Hepatocyte (in vitro differentiated cells): ENCODE measurements at regions not wholly inside any gene's neighbourhood (a gene's known extent, or its start where the extent isn't known, plus 50 kb on each side); places are given as distances from the start of the nearest gene placed in this dataset.

Experiments used
- DNase-seq: peaks from one replicate; pipeline ENCODE4 v3.0.0-alpha.2; 2016; ENCODE audit warnings: low spot score
- H2AFZ ChIP-seq: fragments of 200-600 bp; sonication (generic); 2 replicates; pipeline ENCODE4 v1.6.0; 2016; ENCODE audit warnings: antibody characterized with exemption, mild to moderate bottlenecking
- H3K27ac ChIP-seq: fragments of 200-600 bp; sonication (generic); 2 replicates; pipeline ENCODE4 v1.5.1; 2016; ENCODE audit warnings: mild to moderate bottlenecking
- H3K27me3 ChIP-seq: fragments of 200-600 bp; sonication (generic); 2 replicates; pipeline ENCODE4 v1.6.1; 2016
- H3K36me3 ChIP-seq: fragments of 200-600 bp; sonication (generic); replicated peaks from 2 replicates; pipeline ENCODE4 v1.5.1; 2016; ENCODE audit warnings: low read depth; ENCODE audit not compliant: insufficient read depth
- H3K4me1 ChIP-seq: fragments of 200-600 bp; sonication (generic); 2 replicates; pipeline ENCODE4 v1.5.1; 2016; ENCODE audit warnings: mild to moderate bottlenecking, moderate library complexity; ENCODE audit not compliant: insufficient read depth
- H3K4me2 ChIP-seq: fragments of 200-600 bp; sonication (generic); 2 replicates; pipeline ENCODE4 v1.6.0; 2016
- H3K4me3 ChIP-seq: fragments of 200-600 bp; sonication (generic); 2 replicates; pipeline ENCODE4 v1.5.1; 2016; ENCODE audit warnings: mild to moderate bottlenecking
- H3K79me2 ChIP-seq: fragments of 200-600 bp; sonication (generic); 2 replicates; pipeline ENCODE4 v1.6.0; 2017; ENCODE audit warnings: mild to moderate bottlenecking
- H3K9me2 ChIP-seq: fragments of 200-600 bp; sonication (generic); replicated peaks from 2 replicates; pipeline ENCODE4 v1.6.0; 2017; ENCODE audit warnings: mild to moderate bottlenecking; ENCODE audit not compliant: insufficient read depth
- H3K9me3 ChIP-seq: fragments of 200-600 bp; sonication (generic); 2 replicates; pipeline ENCODE4 v1.5.1; 2016; ENCODE audit warnings: low read depth, mild to moderate bottlenecking
- H4K20me1 ChIP-seq: fragments of 200-600 bp; sonication (generic); 2 replicates; pipeline ENCODE4 v1.6.0; 2016; ENCODE audit warnings: mild to moderate bottlenecking; ENCODE audit not compliant: insufficient read depth, poor library complexity, severe bottlenecking
- CTCF ChIP-seq: fragments of 200-600 bp; sonication (generic); IDR thresholded peaks from 2 replicates; pipeline ENCODE4 v1.5.1; 2016; ENCODE audit warnings: antibody characterized with exemption, mild to moderate bottlenecking; ENCODE audit not compliant: poor library complexity
- EZH2 ChIP-seq: fragments of 200-600 bp; sonication (generic); IDR thresholded peaks from 2 replicates; pipeline ENCODE4 v1.6.1; 2016; ENCODE audit warnings: antibody characterized with exemption, mild to moderate bottlenecking, borderline replicate concordance
- EZH2phosphoT487 ChIP-seq: fragments of 200-600 bp; sonication (generic); IDR thresholded peaks from one replicate; pipeline ENCODE4 v1.6.1; 2018; ENCODE audit warnings: antibody characterized with exemption, mild to moderate bottlenecking, low read depth, moderate library complexity; ENCODE audit not compliant: unreplicated experiment, severe bottlenecking
- WGBS: methylation state at CpG from one replicate; pipeline ENCODE4 v1.1.6; 2016; ENCODE audit warnings: low lambda C conversion rate; ENCODE audit errors: missing lambda C conversion rate; 5-methylcytosine and 5-hydroxymethylcytosine counted together

GRCh38 chr20:4483961-4484360, 202.3 kb upstream of the PRNP start:
- no peaks in the 10 kb centered on the region for H3K36me3 ChIP-seq
- no peaks in the 10 kb centered on the region for H3K9me3 ChIP-seq
- no peak overlapping the region for H2AFZ ChIP-seq
- no peaks in the 10 kb centered on the region for H3K9me2 ChIP-seq
- DNase-seq = no peak
- H4K20me1 ChIP-seq = no peaks in the 10 kb centered on the region
- H3K4me3 ChIP-seq = no peak overlapping the region
- no peaks in the 10 kb centered on the region for H3K4me1 ChIP-seq
- TF ChIP-seq EZH2phosphoT487 (no peak), CTCF (no peak), EZH2 (no peak)
- H3K4me2 ChIP-seq = no peak overlapping the region
- H3K79me2 ChIP-seq = no peaks in the 10 kb centered on the region
- H3K27me3 ChIP-seq = no peaks in the 10 kb centered on the region
- no peak overlapping the region for H3K27ac ChIP-seq

DNA sequence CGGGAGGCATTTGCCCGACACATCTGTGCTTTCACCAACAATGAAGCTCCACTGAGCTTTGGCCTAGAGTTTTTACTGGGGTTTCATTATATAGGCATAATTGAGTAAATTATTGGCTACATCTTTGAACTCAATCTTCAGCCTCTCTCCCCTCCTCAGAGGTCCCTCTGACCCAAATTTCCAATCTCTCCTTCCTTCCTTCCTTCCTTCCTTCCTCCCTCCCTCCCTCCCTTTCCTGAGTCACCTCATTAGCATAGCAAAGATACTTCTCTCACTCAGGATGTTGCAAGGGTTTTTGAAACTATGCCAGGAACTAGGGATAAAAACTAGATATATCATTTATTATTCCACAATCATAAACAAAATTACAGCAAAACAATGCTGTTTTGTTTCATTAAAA, 202.8 kb upstream of the PRNP start:
- Histone ChIP-seq H3K4me3 (no peak overlapping the region), H3K27me3 (no peaks in the 10 kb centered on the region), H2AFZ (no peak overlapping the region), H3K36me3 (no peaks in the 10 kb centered on the region), H3K9me2 (no peaks in the 10 kb centered on the region), H3K4me2 (no peak overlapping the region), H3K79me2 (no peaks in the 10 kb centered on the region), H3K27ac (no peak overlapping the region), H4K20me1 (no peaks in the 10 kb centered on the region), H3K9me3 (no peaks in the 10 kb centered on the region), H3K4me1 (no peaks in the 10 kb centered on the region)
- DNase-seq = no peak
- 87% methylated on average over 2 of the region's 2 CpGs for WGBS
- TF ChIP-seq EZH2 = no peak
- no peak for TF ChIP-seq EZH2phosphoT487
- TF ChIP-seq CTCF = no peak

DNA sequence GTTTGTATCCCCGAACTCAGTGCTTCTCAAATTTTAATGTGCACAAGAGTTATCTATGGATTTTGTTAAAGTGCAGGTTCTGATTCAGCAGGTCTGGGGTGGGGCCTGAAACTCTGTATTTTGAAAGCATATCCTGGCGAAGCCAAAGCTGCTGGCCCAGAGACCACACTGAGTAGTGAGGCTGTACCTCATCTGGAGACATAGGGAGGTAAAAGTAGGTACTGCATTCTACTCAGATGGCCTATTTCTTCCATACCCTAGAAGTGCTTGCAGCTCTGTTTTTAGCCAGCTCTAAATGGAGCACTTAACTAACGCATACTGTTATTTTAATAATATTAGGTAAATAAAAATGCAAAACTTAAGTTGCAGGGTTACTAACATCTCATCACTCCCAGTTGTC, 206.2 kb upstream of the PRNP start:
- Histone ChIP-seq H3K4me1 (no peaks in the 10 kb centered on the region), H3K4me2 (no peak overlapping the region), H2AFZ (no peak overlapping the region), H3K36me3 (no peaks in the 10 kb centered on the region), H3K79me2 (no peaks in the 10 kb centered on the region), H3K27ac (no peak overlapping the region), H3K9me2 (no peaks in the 10 kb centered on the region), H4K20me1 (no peaks in the 10 kb centered on the region), H3K4me3 (no peak overlapping the region), H3K27me3 (no peaks in the 10 kb centered on the region), H3K9me3 (no peaks in the 10 kb centered on the region)
- no peak for DNase-seq
- WGBS = 89% methylated on average over 3 of the region's 3 CpGs
- TF ChIP-seq EZH2phosphoT487 (no peak), CTCF (no peak), EZH2 (no peak)

DNA sequence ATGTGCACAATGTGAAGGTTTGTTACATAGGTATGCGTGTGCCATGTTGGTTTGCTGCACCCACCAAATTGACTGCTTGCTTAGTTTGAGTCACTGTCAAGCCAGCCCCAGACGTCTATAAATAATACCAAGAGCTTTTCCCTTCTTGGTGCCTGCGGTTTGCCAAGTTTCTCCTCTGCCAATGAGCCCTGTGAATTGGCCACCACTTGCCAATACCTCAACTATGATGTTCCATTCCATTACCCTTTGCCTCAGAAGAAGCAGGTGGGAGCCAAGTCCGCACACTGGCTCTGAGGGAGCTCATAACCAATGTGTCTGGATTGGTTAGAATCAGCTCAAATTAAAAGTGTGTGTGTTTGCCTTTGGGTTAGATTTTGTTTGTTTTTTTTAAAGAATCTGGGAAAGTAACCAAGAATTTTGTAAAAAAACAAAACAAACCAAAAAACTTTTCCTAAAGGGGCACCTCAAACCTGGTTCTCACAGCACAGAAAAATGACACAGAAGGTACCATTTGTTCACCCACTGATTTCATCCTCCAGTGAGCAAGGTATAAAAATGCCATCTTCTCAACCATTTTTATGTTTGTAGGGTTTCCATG, 209.3 kb upstream of the PRNP start:
- WGBS = 84% methylated on average over 4 of the region's 4 CpGs
- Histone ChIP-seq H3K4me1 (no peaks in the 10 kb centered on the region), H3K27ac (no peak overlapping the region), H3K9me2 (no peaks in the 10 kb centered on the region), H3K36me3 (no peaks in the 10 kb centered on the region), H3K79me2 (no peaks in the 10 kb centered on the region), H3K27me3 (no peaks in the 10 kb centered on the region), H3K4me3 (no peak overlapping the region), H2AFZ (no peak overlapping the region), H4K20me1 (no peaks in the 10 kb centered on the region), H3K9me3 (no peaks in the 10 kb centered on the region), H3K4me2 (no peak overlapping the region)
- DNase-seq = no peak
- no peak for TF ChIP-seq EZH2
- TF ChIP-seq EZH2phosphoT487 = no peak
- TF ChIP-seq CTCF = no peak
